Duodenal mucosa (tissue), 2 donors: ENCODE measurements at regions not wholly inside any gene's neighbourhood (a gene's known extent, or its start where the extent isn't known, plus 50 kb on each side); places are given as distances from the start of the nearest gene placed in this dataset.

Experiments used
- H3K27ac ChIP-seq: one replicate; pipeline ENCODE4 v1.7.0; 2013; ENCODE audit warnings: low read depth, low read length
- H3K27me3 ChIP-seq, 2 donors: one replicate each; pipeline ENCODE4 v1.7.0; 2013; ENCODE audit warnings: low read length in 2 of 2, control low read depth in 1 of 2; ENCODE audit not compliant: insufficient read depth in 2 of 2, control insufficient read depth in 1 of 2
- H3K36me3 ChIP-seq, 2 donors: one replicate each; pipeline ENCODE4 v1.7.0; 2013; ENCODE audit warnings: low read length in 2 of 2, control low read depth in 1 of 2; ENCODE audit not compliant: insufficient read depth in 2 of 2, control insufficient read depth in 1 of 2
- H3K4me1 ChIP-seq, 2 donors: one replicate each; pipeline ENCODE4 v1.7.0; 2013; ENCODE audit warnings: low read length in 2 of 2, control low read depth in 1 of 2; ENCODE audit not compliant: insufficient read depth in 2 of 2, control insufficient read depth in 1 of 2
- H3K4me3 ChIP-seq, 2 donors: one replicate each; pipeline ENCODE4 v1.7.0; 2013; ENCODE audit warnings: low read length in 2 of 2, low read depth in 1 of 2
- H3K9ac ChIP-seq, 2 donors: one replicate each; pipeline ENCODE4 v1.7.0; 2013; ENCODE audit warnings: low read length in 2 of 2, low read depth in 1 of 2
- H3K9me3 ChIP-seq, 2 donors: one replicate each; pipeline ENCODE4 v1.7.0; 2013; ENCODE audit warnings: low read length in 2 of 2, control low read depth in 1 of 2; ENCODE audit not compliant: control insufficient read depth in 1 of 2

GRCh38 chr14:97777622-97778355, 980.6 kb downstream of the VRK1 start:
- Histone ChIP-seq H3K27ac (no peak overlapping the region), H3K36me3 (no peaks in the 10 kb centered on the region), H3K4me3 (no peak overlapping the region), H3K27me3 (no peaks in the 10 kb centered on the region), H3K9ac (no peak overlapping the region), H3K9me3 (no peaks in the 10 kb centered on the region), H3K4me1 (no peaks in the 10 kb centered on the region)

GRCh38 chr14:97779140-97779539, 982.0 kb downstream of the VRK1 start:
- H3K27me3 ChIP-seq, result no peaks in the 10 kb centered on the region
- no peak overlapping the region for H3K9ac ChIP-seq
- no peak overlapping the region for H3K4me3 ChIP-seq
- H3K27ac ChIP-seq, result no peak overlapping the region
- H3K4me1 ChIP-seq, result no peaks in the 10 kb centered on the region
- no peaks in the 10 kb centered on the region for H3K36me3 ChIP-seq
- H3K9me3 ChIP-seq, result no peaks in the 10 kb centered on the region

- Histone ChIP-seq H3K9ac (no peak overlapping the region), H3K27me3 (no peaks in the 10 kb centered on the region), H3K9me3 (no peaks in the 10 kb centered on the region), H3K36me3 (no peaks in the 10 kb centered on the region), H3K4me3 (no peak overlapping the region), H3K27ac (no peak overlapping the region), H3K4me1 (no peaks in the 10 kb centered on the region)
These were observed 983.6 kb downstream of the VRK1 start for GRCh38 chr14:97780804-97781203.

GRCh38 chr14:97781961-97782360, 984.8 kb downstream of the VRK1 start:
- Histone ChIP-seq H3K4me3 (no peak overlapping the region), H3K27me3 (no peaks in the 10 kb centered on the region), H3K27ac (no peak overlapping the region), H3K4me1 (no peaks in the 10 kb centered on the region), H3K9ac (no peak overlapping the region), H3K9me3 (no peaks in the 10 kb centered on the region), H3K36me3 (no peaks in the 10 kb centered on the region)

DNA sequence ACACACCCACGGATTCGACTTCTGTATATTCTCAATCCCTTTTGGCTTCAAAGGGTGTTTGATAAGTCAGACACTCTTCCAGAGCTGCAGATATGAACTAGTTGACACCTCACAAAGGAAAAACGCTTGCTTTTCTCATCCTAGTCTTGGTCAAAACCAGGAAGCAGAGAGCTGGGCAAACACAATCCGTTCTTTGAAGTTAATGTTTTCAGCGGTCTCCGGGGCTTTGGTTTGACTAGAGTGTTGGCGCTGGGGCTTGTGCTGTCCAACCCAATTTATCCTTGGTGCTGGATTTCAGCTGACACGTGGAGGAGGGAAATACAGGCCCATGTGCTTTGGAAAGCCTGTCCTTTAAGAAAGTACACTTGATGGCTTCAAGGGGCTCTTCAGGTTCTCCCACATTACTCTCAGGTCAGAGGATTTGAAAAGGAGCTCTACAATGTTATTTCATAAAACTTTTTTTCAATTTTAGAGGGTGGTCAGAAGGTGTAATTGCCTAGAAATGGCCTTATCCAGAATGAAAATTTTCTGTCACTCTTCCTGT, 985.8 kb downstream of the VRK1 start:
- no peak overlapping the region for H3K27ac ChIP-seq
- H3K4me3 ChIP-seq, result no peak overlapping the region
- H3K4me1 ChIP-seq, result no peaks in the 10 kb centered on the region
- H3K27me3 ChIP-seq, result no peaks in the 10 kb centered on the region
- H3K9me3 ChIP-seq, result no peaks in the 10 kb centered on the region
- H3K9ac ChIP-seq, result no peak overlapping the region
- H3K36me3 ChIP-seq, result no peaks in the 10 kb centered on the region

GRCh38 chr14:97785495-97785894, 988.3 kb downstream of the VRK1 start:
- Histone ChIP-seq H3K27me3 (no peaks in the 10 kb centered on the region), H3K9me3 (no peaks in the 10 kb centered on the region), H3K9ac (no peak overlapping the region), H3K4me1 (no peaks in the 10 kb centered on the region), H3K36me3 (no peaks in the 10 kb centered on the region), H3K27ac (no peak overlapping the region), H3K4me3 (no peak overlapping the region)

DNA sequence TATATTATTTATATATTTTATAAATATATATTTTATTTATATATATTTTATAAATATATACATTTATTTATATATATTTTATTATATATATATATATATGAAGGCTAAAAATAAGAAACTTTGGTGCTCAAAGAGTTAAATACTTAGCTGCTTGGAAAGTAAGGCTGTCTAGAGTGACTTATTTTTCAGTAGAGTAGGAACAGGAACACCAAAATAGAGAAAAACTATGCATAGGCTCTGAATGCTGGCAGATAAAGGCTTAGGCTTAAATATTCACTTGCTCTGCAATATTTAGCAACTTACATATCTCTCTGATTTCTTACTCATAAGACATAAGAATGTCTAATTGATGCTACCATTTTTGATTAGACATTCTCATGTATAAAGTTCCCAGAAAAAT, 991.2 kb downstream of the VRK1 start:
- H3K9ac ChIP-seq, result no peak overlapping the region
- H3K9me3 ChIP-seq, result no peaks in the 10 kb centered on the region
- no peak overlapping the region for H3K4me3 ChIP-seq
- H3K4me1 ChIP-seq, result no peaks in the 10 kb centered on the region
- H3K27me3 ChIP-seq, result no peaks in the 10 kb centered on the region
- H3K36me3 ChIP-seq, result no peaks in the 10 kb centered on the region
- no peak overlapping the region for H3K27ac ChIP-seq

- H3K9ac ChIP-seq, result no peak overlapping the region
- H3K4me1 ChIP-seq, result no peaks in the 10 kb centered on the region
- no peak overlapping the region for H3K27ac ChIP-seq
- H3K27me3 ChIP-seq, result no peaks in the 10 kb centered on the region
- no peak overlapping the region for H3K4me3 ChIP-seq
- no peaks in the 10 kb centered on the region for H3K36me3 ChIP-seq
- H3K9me3 ChIP-seq, result no peaks in the 10 kb centered on the region
These were observed 991.8 kb downstream of the VRK1 start for GRCh38 chr14:97788846-97789526.

DNA sequence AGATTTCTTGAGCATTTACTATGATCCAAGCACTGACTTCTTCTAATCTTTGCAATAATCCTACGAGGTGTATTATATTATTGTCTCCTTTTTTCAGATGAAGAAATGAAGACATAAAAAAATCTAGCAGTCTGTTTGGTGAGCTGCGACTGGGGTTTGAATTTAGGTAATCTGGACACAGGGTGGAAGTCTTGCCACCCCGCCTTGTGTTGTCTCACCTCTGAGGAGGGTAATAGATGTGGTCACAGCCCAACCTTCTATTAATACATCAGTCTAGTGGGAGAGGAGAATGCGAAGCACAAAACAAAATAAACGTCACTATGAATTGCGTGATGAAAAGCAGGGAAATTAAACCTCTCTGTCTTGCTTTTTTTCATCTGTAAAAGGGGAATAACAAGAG, 993.9 kb downstream of the VRK1 start:
- Histone ChIP-seq H3K9ac (no peak overlapping the region), H3K27me3 (no peaks in the 10 kb centered on the region), H3K4me3 (no peak overlapping the region), H3K36me3 (no peaks in the 10 kb centered on the region), H3K9me3 (no peaks in the 10 kb centered on the region), H3K4me1 (no peaks in the 10 kb centered on the region), H3K27ac (no peak overlapping the region)

- H3K9me3 ChIP-seq, result no peaks in the 10 kb centered on the region
- H3K27me3 ChIP-seq, result no peaks in the 10 kb centered on the region
These were observed 994.7 kb downstream of the VRK1 start for GRCh38 chr14:97791906-97792305.

More at GRCh38 chr14:97791906-97792305, 994.7 kb downstream of the VRK1 start:
- H3K9ac ChIP-seq, result no peak overlapping the region
- H3K36me3 ChIP-seq, result no peaks in the 10 kb centered on the region
- H3K27ac ChIP-seq, result no peak overlapping the region
- no peak overlapping the region for H3K4me3 ChIP-seq
- no peaks in the 10 kb centered on the region for H3K4me1 ChIP-seq
